ENCODE measurements at regions not wholly inside any gene's neighbourhood (a gene's known extent, or its start where the extent isn't known, plus 50 kb on each side); places are given as distances from the start of the nearest gene placed in this dataset.

GRCh38 chr3:107882881-107883280 lies 207.9 kb downstream of the CD47 start:
- Histone ChIP-seq H4K8ac (ENCODE audit: extremely low read depth, insufficient read depth, low read length) (no peak overlapping the region), H3K14ac (ENCODE audit: insufficient read length) (no peak overlapping the region), H3K79me2 (ENCODE audit: control insufficient read depth in 1 of 2, insufficient read depth in 2 of 2, low read length in 2 of 2) (no peaks in the 10 kb centered on the region), H2BK15ac (ENCODE audit: low read length) (no peak overlapping the region), H3K36me3 (ENCODE audit: control insufficient read depth in 2 of 4, insufficient read depth in 4 of 4, low read length in 3 of 4) (no peaks in the 10 kb centered on the region), H3K4ac (replicated peaks; ENCODE audit: insufficient read length, low read depth, low read length) (no peak overlapping the region), H3K56ac (replicated peaks; ENCODE audit: insufficient read length, low read depth, low read length) (no peak overlapping the region), H3K9me3 (ENCODE audit: insufficient read depth in 2 of 2, low read depth in 1 of 2, low read length in 1 of 2) (no peaks in the 10 kb centered on the region), H3K79me1 (ENCODE audit: low read depth, low read length) (no peaks in the 10 kb centered on the region), H2BK5ac (ENCODE audit: low read depth, low read length) (no peak overlapping the region), H4K91ac (replicated peaks; ENCODE audit: insufficient read length, low read length) (no peak overlapping the region), H4K20me1 (replicated peaks in 1 of 2; ENCODE audit: control insufficient read depth in 1 of 2, insufficient read depth in 2 of 2, low read length in 2 of 2) (no peaks in the 10 kb centered on the region), H2BK120ac (replicated peaks; ENCODE audit: low read depth, low read length) (no peak overlapping the region), H3K27me3 (replicated peaks in 1 of 4; ENCODE audit: control insufficient read depth in 3 of 4, extremely low read depth in 1 of 4, insufficient read depth in 3 of 4, low read length in 3 of 4) (no peaks in the 10 kb centered on the region), H3K4me3 (ENCODE audit: extremely low read depth in 1 of 4, insufficient read depth in 2 of 4, low read depth in 3 of 4, low read length in 4 of 4) (no peak overlapping the region), H3K18ac (ENCODE audit: extremely low read depth, low read length) (no peak overlapping the region), H3K4me1 (replicated peaks in 1 of 4; ENCODE audit: control insufficient read depth in 3 of 4, insufficient read depth in 4 of 4, low read length in 3 of 4) (no peaks in the 10 kb centered on the region), H2AFZ (ENCODE audit: low read length) (no peak overlapping the region), H3K23ac (ENCODE audit: insufficient read length) (no peak overlapping the region), H3K4me2 (ENCODE audit: insufficient read depth in 1 of 2, low read depth in 2 of 2, low read length in 2 of 2) (no peak overlapping the region), H3K23me2 (ENCODE audit: low read depth, low read length) (no peaks in the 10 kb centered on the region), H2BK12ac (ENCODE audit: low read depth, low read length) (no peak overlapping the region), H3K27ac (ENCODE audit: low read depth, low read length) (no peak overlapping the region), H2AK5ac (ENCODE audit: low read depth, low read length) (no peak overlapping the region), H3K9ac (replicated peaks in 1 of 4; ENCODE audit: extremely low read depth in 1 of 4, low read depth in 3 of 4, low read length in 3 of 4) (no peak overlapping the region), H2BK20ac (ENCODE audit: low read length) (no peak overlapping the region), H4K5ac (ENCODE audit: insufficient read length, low read depth, low read length) (no peak overlapping the region)
- FAIRE-seq = peak; percentile 7
- DNase-seq (ENCODE audit: low read depth in 1 of 2, low spot score in 2 of 2) = no peak
- ChIA-PET POLR2A (ENCODE audit: partially characterized antibody) (no interaction called here), CTCF (ENCODE audit: partially characterized antibody) (interaction anchor here (0.7 to 1.4 kb wide), 3 partner anchors 9 to 37 kb away, joined by 3 to 4 read pairs (median 4); no protein-coding TSS in a partner anchor)
- 87% methylated on average over 7 of the region's 7 CpGs; no CpG with 5 or more reads in 1 of the 2 experiments for WGBS, 2 experiments (ENCODE audit: extremely low coverage in 1 of 2, insufficient coverage in 1 of 2, insufficient read length in 1 of 2, insufficient replicate concordance in 2 of 2, low coverage in 1 of 2, low lambda C conversion rate in 2 of 2, missing lambda C conversion rate in 1 of 2)
- TF ChIP-seq CREB1 (IDR thresholded peaks at IDR 0.05) (no peak), GTF2F1 (IDR thresholded peaks at IDR 0.05; ENCODE audit: borderline replicate concordance, low read depth, low read length) (no peak), JUND (IDR thresholded peaks at IDR 0.05; ENCODE audit: low read length) (no peak), E2F6 (IDR thresholded peaks at IDR 0.05) (no peak), KDM1A (IDR thresholded peaks at IDR 0.05; ENCODE audit: borderline replicate concordance, low read length) (no peak), EP300 (IDR thresholded peaks at IDR 0.05; ENCODE audit: borderline replicate concordance in 1 of 2, low read depth in 2 of 2, low read length in 2 of 2) (no peak), TAF1 (IDR thresholded peaks at IDR 0.05; ENCODE audit: low read depth, low read length) (no peak), SRF (IDR thresholded peaks at IDR 0.05; ENCODE audit: low read depth, low read length) (no peak), CEBPB (IDR thresholded peaks at IDR 0.05; ENCODE audit: low read depth, low read length) (no peak), ATF2 (IDR thresholded peaks at IDR 0.05; ENCODE audit: low read length) (no peak), YY1 (IDR thresholded peaks at IDR 0.05; ENCODE audit: low read depth, low read length) (no peak), TAF7 (optimal IDR thresholded peaks at IDR 0.05; ENCODE audit: borderline replicate concordance, low read depth, low read length) (no peak), HDAC2 (IDR thresholded peaks at IDR 0.05; ENCODE audit: borderline replicate concordance in 1 of 2, low read depth in 2 of 2, low read length in 2 of 2) (no peak)
